B cell (primary cell): ENCODE measurements at regions not wholly inside any gene's neighbourhood (a gene's known extent, or its start where the extent isn't known, plus 50 kb on each side); places are given as distances from the start of the nearest gene placed in this dataset.

Experiments
- EZH2 ChIP-seq: IDR thresholded peaks from 2 replicates; pipeline ENCODE4 v1.6.1; 2012; ENCODE audit warnings: borderline replicate concordance, low read depth, mild to moderate bottlenecking, moderate library complexity, low read length; ENCODE audit not compliant: insufficient read depth, poor library complexity, severe bottlenecking
- TF ChIP-seq, protein P1 (sequence below): fragments of 200-600 bp; IDR thresholded peaks from one replicate; pipeline ENCODE4 v1.8.0; 2022; ENCODE audit warnings: antibody characterized with exemption, mild to moderate bottlenecking

DNA sequence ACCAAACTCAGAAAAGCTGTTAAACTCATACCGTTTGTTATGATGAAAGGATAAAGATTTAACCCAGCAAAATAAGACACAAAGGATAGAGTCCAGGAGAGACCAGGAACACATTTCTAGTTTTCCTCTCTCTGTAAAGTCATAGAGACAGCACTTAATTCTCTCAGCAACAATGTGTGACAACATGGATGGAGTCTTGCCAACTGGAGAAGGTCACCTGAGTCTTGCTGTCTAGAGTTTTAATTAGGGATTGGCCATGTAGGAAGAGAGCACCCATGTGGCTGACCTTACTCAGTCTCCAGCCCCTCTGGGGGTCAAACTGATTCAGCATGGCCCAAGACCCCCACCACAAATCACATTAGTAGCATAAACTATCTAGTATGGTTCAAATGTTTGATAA, 151.0 kb upstream of the ATF7IP start:
- TF ChIP-seq, protein P1, sequence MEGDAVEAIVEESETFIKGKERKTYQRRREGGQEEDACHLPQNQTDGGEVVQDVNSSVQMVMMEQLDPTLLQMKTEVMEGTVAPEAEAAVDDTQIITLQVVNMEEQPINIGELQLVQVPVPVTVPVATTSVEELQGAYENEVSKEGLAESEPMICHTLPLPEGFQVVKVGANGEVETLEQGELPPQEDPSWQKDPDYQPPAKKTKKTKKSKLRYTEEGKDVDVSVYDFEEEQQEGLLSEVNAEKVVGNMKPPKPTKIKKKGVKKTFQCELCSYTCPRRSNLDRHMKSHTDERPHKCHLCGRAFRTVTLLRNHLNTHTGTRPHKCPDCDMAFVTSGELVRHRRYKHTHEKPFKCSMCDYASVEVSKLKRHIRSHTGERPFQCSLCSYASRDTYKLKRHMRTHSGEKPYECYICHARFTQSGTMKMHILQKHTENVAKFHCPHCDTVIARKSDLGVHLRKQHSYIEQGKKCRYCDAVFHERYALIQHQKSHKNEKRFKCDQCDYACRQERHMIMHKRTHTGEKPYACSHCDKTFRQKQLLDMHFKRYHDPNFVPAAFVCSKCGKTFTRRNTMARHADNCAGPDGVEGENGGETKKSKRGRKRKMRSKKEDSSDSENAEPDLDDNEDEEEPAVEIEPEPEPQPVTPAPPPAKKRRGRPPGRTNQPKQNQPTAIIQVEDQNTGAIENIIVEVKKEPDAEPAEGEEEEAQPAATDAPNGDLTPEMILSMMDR: no peak
- TF ChIP-seq EZH2: no peak
